Nephron progenitor cell (in vitro differentiated cells): ENCODE measurements at regions not wholly inside any gene's neighbourhood (a gene's known extent, or its start where the extent isn't known, plus 50 kb on each side); places are given as distances from the start of the nearest gene placed in this dataset.

Experiments
- DNase-seq: peaks from one replicate; pipeline ENCODE4 v3.0.0; 2021
- H3K27ac Mint-ChIP-seq: 2 replicates; pipeline ENCODE4 v1.8.0; 2021; ENCODE audit warnings: mild to moderate bottlenecking, moderate library complexity, mixed read lengths
- H3K27me3 Mint-ChIP-seq: 2 replicates; pipeline ENCODE4 v1.8.0; 2021; ENCODE audit warnings: mild to moderate bottlenecking, low read depth, mixed read lengths; ENCODE audit not compliant: poor library complexity
- H3K36me3 Mint-ChIP-seq: 2 replicates; pipeline ENCODE4 v1.8.0; 2021; ENCODE audit warnings: low read depth, mixed read lengths
- H3K4me1 Mint-ChIP-seq: 2 replicates; pipeline ENCODE4 v1.8.0; 2021; ENCODE audit warnings: mixed read lengths
- H3K4me3 Mint-ChIP-seq: 2 replicates; pipeline ENCODE4 v1.8.0; 2021; ENCODE audit warnings: mild to moderate bottlenecking, moderate library complexity, mixed read lengths
- H3K9me3 Mint-ChIP-seq: 2 replicates; pipeline ENCODE4 v1.8.0; 2021; ENCODE audit warnings: mild to moderate bottlenecking, moderate library complexity, mixed read lengths
- CTCF ChIP-seq: fragments of 200-600 bp; sonication (generic); IDR thresholded peaks from 2 replicates; pipeline ENCODE4 v1.5.0; 2021; ENCODE audit warnings: antibody characterized with exemption

DNA sequence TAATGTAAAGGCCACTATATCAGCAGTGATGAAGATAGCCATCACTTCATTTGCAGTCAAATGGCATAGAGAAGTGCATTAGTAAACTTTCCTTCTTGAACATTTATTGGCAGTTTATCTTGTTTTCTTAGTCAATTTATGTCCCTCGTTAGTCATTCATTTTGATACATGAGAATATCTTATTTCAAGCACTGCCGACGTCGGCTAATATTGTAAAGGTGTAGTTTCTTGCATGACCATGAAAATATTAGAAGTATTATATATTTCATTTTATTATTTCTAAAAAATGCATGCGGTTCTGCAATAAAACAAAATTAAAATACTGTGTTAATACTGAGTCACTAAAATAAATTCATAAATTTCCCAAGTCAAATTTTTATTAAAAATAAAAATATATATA, 751.6 kb upstream of the ROBO1 start:
- TF ChIP-seq CTCF, result no peak
- no peaks in the 10 kb centered on the region for H3K9me3 Mint-ChIP-seq
- H3K4me1 Mint-ChIP-seq, result no peaks in the 10 kb centered on the region
- no peak for DNase-seq
- H3K27me3 Mint-ChIP-seq, result no peaks in the 10 kb centered on the region
- H3K36me3 Mint-ChIP-seq, result no peaks in the 10 kb centered on the region
- no peak overlapping the region for H3K4me3 Mint-ChIP-seq
- no peak overlapping the region for H3K27ac Mint-ChIP-seq

GRCh38 chr3:80496452-80496851, 728.7 kb upstream of the ROBO1 start:
- no peak for DNase-seq
- Mint-ChIP-seq H3K4me3 (no peak overlapping the region), H3K27ac (no peak overlapping the region), H3K4me1 (no peaks in the 10 kb centered on the region), H3K9me3 (no peaks in the 10 kb centered on the region), H3K36me3 (no peaks in the 10 kb centered on the region), H3K27me3 (peaks cover 4% of the 10 kb centered on the region)
- no peak for TF ChIP-seq CTCF

- Mint-ChIP-seq H3K9me3 (no peaks in the 10 kb centered on the region), H3K4me1 (no peaks in the 10 kb centered on the region), H3K36me3 (no peaks in the 10 kb centered on the region), H3K4me3 (no peak overlapping the region), H3K27me3 (peaks cover 4% of the 10 kb centered on the region), H3K27ac (no peak overlapping the region)
- no peak for DNase-seq
- no peak for TF ChIP-seq CTCF
These were observed 724.4 kb upstream of the ROBO1 start for GRCh38 chr3:80492162-80492561.

GRCh38 chr3:80472961-80473360, 705.2 kb upstream of the ROBO1 start:
- Mint-ChIP-seq H3K27ac (no peak overlapping the region), H3K27me3 (peaks cover under 1% of the 10 kb centered on the region), H3K4me1 (no peaks in the 10 kb centered on the region), H3K36me3 (no peaks in the 10 kb centered on the region), H3K4me3 (no peak overlapping the region), H3K9me3 (no peaks in the 10 kb centered on the region)
- TF ChIP-seq CTCF, result no peak
- DNase-seq, result no peak

- no peak for DNase-seq
- H3K9me3 Mint-ChIP-seq, result no peaks in the 10 kb centered on the region
- H3K27ac Mint-ChIP-seq, result no peak overlapping the region
These were observed 704.7 kb upstream of the ROBO1 start for GRCh38 chr3:80472459-80472858.

More at GRCh38 chr3:80472459-80472858, 704.7 kb upstream of the ROBO1 start:
- H3K36me3 Mint-ChIP-seq, result no peaks in the 10 kb centered on the region
- H3K4me1 Mint-ChIP-seq, result no peaks in the 10 kb centered on the region
- TF ChIP-seq CTCF, result no peak
- no peaks in the 10 kb centered on the region for H3K27me3 Mint-ChIP-seq
- no peak overlapping the region for H3K4me3 Mint-ChIP-seq
